Endodermal cell (in vitro differentiated cells): ENCODE measurements at regions not wholly inside any gene's neighbourhood (a gene's known extent, or its start where the extent isn't known, plus 50 kb on each side); places are given as distances from the start of the nearest gene placed in this dataset.
A peak's percentile ranks its signal among the peaks of the same experiment; 100 is the strongest.
"Not testable (repeated sequence)": the region's sequence is repeated elsewhere in the genome, so short reads cannot be mapped to it uniquely, and the experiment has no call there.

Experiments
- DNase-seq: peaks from one replicate; pipeline ENCODE4 v3.0.0-alpha.2; 2017
- H3K27ac ChIP-seq: 2 replicates; pipeline ENCODE4 v1.5.1; 2013; ENCODE audit warnings: mild to moderate bottlenecking, low read depth, low read length, moderate library complexity
- H3K27me3 ChIP-seq: 2 replicates; pipeline ENCODE4 v1.6.1; 2013; ENCODE audit warnings: mild to moderate bottlenecking, low read length, moderate library complexity; ENCODE audit not compliant: insufficient read depth, control insufficient read depth, poor library complexity, severe bottlenecking
- H3K36me3 ChIP-seq: 2 replicates; pipeline ENCODE4 v1.7.0; 2013; ENCODE audit warnings: mild to moderate bottlenecking, low read length, moderate library complexity; ENCODE audit not compliant: control insufficient read depth, insufficient read depth
- H3K4me1 ChIP-seq: one replicate; pipeline ENCODE4 v1.7.0; 2013; ENCODE audit warnings: low read length; ENCODE audit not compliant: control insufficient read depth, insufficient read depth
- H3K4me3 ChIP-seq: 2 replicates; pipeline ENCODE4 v1.5.1; 2013; ENCODE audit warnings: mild to moderate bottlenecking, low read length, moderate library complexity
- H3K9ac ChIP-seq: 2 replicates; pipeline ENCODE4 v1.6.1; 2013; ENCODE audit warnings: mild to moderate bottlenecking, low read length, moderate library complexity; ENCODE audit not compliant: poor library complexity, severe bottlenecking; ENCODE audit errors: extremely low read depth
- H3K9me3 ChIP-seq: 2 replicates; pipeline ENCODE4 v1.6.1; 2013; ENCODE audit warnings: mild to moderate bottlenecking, low read length, moderate library complexity; ENCODE audit not compliant: control insufficient read depth
- H3K27ac Mint-ChIP-seq: 2 replicates; pipeline ENCODE4 v1.8.0; 2020; ENCODE audit warnings: mixed read lengths
- H3K27me3 Mint-ChIP-seq: 2 replicates; pipeline ENCODE4 v1.8.0; 2021; ENCODE audit warnings: mild to moderate bottlenecking, mixed read lengths; ENCODE audit not compliant: insufficient read depth
- H3K36me3 Mint-ChIP-seq: 2 replicates; pipeline ENCODE4 v1.8.0; 2020; ENCODE audit warnings: low read depth, mixed read lengths
- H3K4me1 Mint-ChIP-seq: 2 replicates; pipeline ENCODE4 v1.8.0; 2020; ENCODE audit warnings: mixed read lengths
- H3K4me3 Mint-ChIP-seq: 2 replicates; pipeline ENCODE4 v1.8.0; 2020; ENCODE audit warnings: mild to moderate bottlenecking, moderate library complexity, mixed read lengths
- H3K9me3 Mint-ChIP-seq: 2 replicates; pipeline ENCODE4 v1.8.0; 2020; ENCODE audit warnings: mild to moderate bottlenecking, mixed read lengths
- WGBS, 2 experiments: methylation state at CpG; one replicate each; pipeline versions ENCODE4 v1.1.5 to v1.1.7; 2013; ENCODE audit warnings: missing lambda C conversion rate in 2 of 2, mixed read lengths in 1 of 2; ENCODE audit not compliant: insufficient coverage in 1 of 2, insufficient read length in 1 of 2; 5-methylcytosine and 5-hydroxymethylcytosine counted together
- TF ChIP-seq, protein P1 (sequence below): fragments of 200-600 bp; sonication (generic); conservative IDR thresholded peaks from 2 replicates; pipeline ENCODE4 v1.5.0; 2021; ENCODE audit warnings: antibody characterized with exemption, mild to moderate bottlenecking

DNA sequence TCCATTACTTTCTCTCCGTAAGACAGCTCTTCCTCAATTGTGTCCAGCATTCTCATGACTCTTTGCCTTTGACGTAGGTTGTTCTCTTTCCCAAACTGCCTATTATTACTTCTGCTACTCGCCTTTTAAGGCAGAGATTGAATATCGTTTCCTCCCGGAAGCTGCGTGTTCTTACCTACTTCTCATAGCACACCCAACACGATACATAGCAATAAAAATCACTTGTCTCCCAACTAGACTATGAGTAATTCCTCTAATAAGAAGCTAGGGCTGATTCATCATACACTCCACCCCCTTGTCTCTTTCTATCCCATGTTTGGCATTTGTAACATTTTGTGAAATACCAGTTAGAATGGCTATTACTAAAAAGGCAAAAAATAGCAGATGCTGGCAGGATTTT, 55.8 kb upstream of the SGIP1 start:
- no peak overlapping the region for H3K9ac ChIP-seq
- TF ChIP-seq, protein P1, sequence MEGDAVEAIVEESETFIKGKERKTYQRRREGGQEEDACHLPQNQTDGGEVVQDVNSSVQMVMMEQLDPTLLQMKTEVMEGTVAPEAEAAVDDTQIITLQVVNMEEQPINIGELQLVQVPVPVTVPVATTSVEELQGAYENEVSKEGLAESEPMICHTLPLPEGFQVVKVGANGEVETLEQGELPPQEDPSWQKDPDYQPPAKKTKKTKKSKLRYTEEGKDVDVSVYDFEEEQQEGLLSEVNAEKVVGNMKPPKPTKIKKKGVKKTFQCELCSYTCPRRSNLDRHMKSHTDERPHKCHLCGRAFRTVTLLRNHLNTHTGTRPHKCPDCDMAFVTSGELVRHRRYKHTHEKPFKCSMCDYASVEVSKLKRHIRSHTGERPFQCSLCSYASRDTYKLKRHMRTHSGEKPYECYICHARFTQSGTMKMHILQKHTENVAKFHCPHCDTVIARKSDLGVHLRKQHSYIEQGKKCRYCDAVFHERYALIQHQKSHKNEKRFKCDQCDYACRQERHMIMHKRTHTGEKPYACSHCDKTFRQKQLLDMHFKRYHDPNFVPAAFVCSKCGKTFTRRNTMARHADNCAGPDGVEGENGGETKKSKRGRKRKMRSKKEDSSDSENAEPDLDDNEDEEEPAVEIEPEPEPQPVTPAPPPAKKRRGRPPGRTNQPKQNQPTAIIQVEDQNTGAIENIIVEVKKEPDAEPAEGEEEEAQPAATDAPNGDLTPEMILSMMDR = no peak
- H3K36me3 ChIP-seq = no peaks in the 10 kb centered on the region
- H3K4me1 Mint-ChIP-seq = no peaks in the 10 kb centered on the region
- peaks cover 11% of the 10 kb centered on the region for H3K9me3 Mint-ChIP-seq
- no peak overlapping the region for H3K27ac ChIP-seq
- no peaks in the 10 kb centered on the region for H3K9me3 ChIP-seq
- no peaks in the 10 kb centered on the region for H3K27me3 Mint-ChIP-seq
- no peaks in the 10 kb centered on the region for H3K36me3 Mint-ChIP-seq
- no peaks in the 10 kb centered on the region for H3K4me1 ChIP-seq
- no peaks in the 10 kb centered on the region for H3K27me3 ChIP-seq
- H3K4me3 ChIP-seq = no peak overlapping the region
- no peak overlapping the region for H3K4me3 Mint-ChIP-seq
- DNase-seq = no peak
- no peak overlapping the region for H3K27ac Mint-ChIP-seq
- WGBS, 2 experiments = 92 to 93% methylated on average over 6 to 7 of the region's 7 CpGs

DNA sequence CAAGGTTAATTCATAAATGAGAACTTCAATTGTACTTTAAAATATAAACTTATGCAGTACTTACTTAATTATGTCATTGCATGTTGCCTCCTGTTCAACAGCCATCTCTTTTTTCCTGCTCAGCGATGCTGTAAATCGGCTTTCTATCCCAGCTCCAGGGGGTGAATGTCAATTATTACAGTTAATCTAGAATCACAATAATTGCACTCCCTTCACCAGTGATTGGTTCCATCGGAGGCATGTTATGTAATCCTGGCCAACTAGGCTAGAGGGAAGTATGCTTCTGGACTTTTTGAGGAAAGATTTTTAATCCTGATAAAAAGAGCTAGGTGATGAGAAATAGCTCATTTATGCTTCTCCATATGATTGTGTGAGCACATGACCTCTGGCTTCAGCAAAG, 53.8 kb upstream of the SGIP1 start:
- Histone ChIP-seq H3K9me3 (no peaks in the 10 kb centered on the region), H3K4me3 (no peak overlapping the region), H3K27ac (no peak overlapping the region), H3K4me1 (no peaks in the 10 kb centered on the region), H3K9ac (no peak overlapping the region), H3K36me3 (no peaks in the 10 kb centered on the region), H3K27me3 (no peaks in the 10 kb centered on the region)
- H3K27me3 Mint-ChIP-seq = no peaks in the 10 kb centered on the region
- no peak for DNase-seq
- H3K9me3 Mint-ChIP-seq = peaks cover 14% of the 10 kb centered on the region
- TF ChIP-seq, protein P1 = no peak
- H3K4me3 Mint-ChIP-seq = no peak overlapping the region
- H3K27ac Mint-ChIP-seq = no peak overlapping the region
- 80 to 93% methylated on average over 1 to 3 of the region's 3 CpGs for WGBS, 2 experiments
- no peaks in the 10 kb centered on the region for H3K36me3 Mint-ChIP-seq
- no peaks in the 10 kb centered on the region for H3K4me1 Mint-ChIP-seq

DNA sequence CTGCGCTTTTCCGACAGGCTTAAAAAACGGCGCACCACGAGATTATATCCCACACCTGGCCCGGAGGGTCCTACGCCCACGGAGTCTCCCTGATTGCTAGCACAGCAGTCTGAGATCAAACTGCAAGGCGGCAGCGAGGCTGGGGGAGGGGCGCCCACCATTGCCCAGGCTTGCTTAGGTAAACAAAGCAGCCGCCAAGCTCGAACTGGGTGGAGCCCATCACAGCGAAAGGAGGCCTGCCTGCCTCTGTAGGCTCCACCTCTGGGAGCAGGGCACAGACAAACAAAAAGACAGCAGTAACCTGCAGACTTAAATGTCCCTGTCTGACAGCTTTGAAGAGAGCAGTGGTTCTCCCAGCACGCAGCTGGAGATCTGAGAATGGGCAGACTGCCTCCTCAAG, 52.7 kb upstream of the SGIP1 start:
- H3K9me3 Mint-ChIP-seq = peaks cover 17% of the 10 kb centered on the region
- not testable (repeated sequence) for H3K4me1 ChIP-seq, H3K27me3 ChIP-seq, H3K9ac ChIP-seq, H3K27ac Mint-ChIP-seq, H3K36me3 Mint-ChIP-seq, H3K4me3 ChIP-seq, H3K36me3 ChIP-seq, H3K27me3 Mint-ChIP-seq, H3K9me3 ChIP-seq, H3K4me1 Mint-ChIP-seq, H3K27ac ChIP-seq
- peak; percentile 79 for DNase-seq
- 66 to 70% methylated on average over 2 to 12 of the region's 15 CpGs for WGBS, 2 experiments
- H3K4me3 Mint-ChIP-seq = peak overlapping the region; percentile 20
